CD4-positive, alpha-beta T cell treated with Interferon gamma for 1 hour (primary cell): ENCODE measurements at regions not wholly inside any gene's neighbourhood (a gene's known extent, or its start where the extent isn't known, plus 50 kb on each side); places are given as distances from the start of the nearest gene placed in this dataset.
A peak's percentile ranks its signal among the peaks of the same experiment; 100 is the strongest.
"Not testable (repeated sequence)": the region's sequence is repeated elsewhere in the genome, so short reads cannot be mapped to it uniquely, and the experiment has no call there.

ENCODE experiments used
- DNase-seq: peaks from one replicate; pipeline ENCODE4 v3.0.0-alpha.2; 2020

DNA sequence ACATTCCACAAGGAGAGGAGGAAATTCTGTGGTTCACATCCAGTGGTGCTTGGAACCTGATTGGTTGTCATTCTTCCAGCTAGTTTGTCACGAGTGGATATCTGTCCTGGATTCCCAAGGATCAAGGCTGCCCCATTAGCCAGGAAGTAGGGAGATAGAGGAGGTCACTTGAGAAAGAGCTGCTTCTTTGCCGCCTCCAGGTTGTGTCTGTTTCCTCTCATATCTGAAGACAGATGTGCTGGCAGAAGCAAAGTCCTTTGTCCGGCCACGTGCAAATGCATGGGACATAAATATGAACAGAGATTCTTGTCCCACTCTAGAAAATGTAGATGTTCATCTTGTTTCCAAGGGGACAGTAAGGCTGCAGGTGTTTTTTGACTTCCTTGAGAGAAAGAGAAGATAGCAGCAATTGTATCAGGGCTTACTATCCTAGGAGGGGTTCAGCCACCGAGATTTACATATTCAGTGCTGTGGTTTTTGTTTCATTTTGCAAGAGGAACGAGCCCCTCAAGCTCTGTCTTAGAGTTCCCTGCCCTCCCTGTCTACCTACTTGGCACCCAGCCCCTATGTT, 174.4 kb downstream of the RPIA start:
- DNase-seq: no peak

DNA sequence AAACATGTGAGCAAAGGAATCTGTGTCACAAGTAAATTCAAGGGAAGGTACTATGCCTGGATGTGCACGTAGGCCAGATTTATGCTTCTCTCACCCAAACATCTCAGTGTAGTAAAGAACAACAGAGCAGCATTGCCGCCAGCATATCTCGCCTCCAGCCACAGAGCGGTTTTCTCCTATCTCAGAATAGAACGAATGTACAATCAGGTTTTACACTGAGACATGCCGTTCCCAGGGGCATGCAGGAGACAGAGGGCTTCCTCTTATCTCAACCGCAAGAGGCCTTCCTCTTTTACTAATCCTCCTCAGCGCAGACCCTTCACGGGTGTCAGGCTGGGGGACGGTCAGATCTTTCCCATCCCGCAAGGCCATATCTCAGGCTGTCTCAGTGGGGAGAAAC, 175.3 kb downstream of the RPIA start:
- peak; percentile 29 for DNase-seq

DNA sequence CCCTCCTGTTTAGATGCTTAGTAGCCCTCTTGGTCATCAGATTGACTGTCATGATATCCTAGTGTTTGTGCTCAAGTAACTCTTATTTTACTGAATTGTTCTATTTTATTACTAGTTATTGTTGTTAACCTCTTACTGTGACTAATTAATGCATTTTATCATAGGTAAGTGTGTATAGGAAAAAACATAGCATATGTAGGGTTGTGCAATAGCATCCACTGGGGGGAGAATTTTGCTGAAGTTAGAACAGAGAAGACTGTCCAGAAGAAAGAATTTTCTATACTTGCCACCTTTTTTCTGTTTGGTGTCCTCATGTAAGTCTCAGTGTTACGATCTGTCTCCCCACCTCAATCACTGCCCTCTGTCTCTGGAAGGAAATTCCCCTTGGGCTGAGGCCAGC, 177.4 kb downstream of the RPIA start:
- no peak for DNase-seq

DNA sequence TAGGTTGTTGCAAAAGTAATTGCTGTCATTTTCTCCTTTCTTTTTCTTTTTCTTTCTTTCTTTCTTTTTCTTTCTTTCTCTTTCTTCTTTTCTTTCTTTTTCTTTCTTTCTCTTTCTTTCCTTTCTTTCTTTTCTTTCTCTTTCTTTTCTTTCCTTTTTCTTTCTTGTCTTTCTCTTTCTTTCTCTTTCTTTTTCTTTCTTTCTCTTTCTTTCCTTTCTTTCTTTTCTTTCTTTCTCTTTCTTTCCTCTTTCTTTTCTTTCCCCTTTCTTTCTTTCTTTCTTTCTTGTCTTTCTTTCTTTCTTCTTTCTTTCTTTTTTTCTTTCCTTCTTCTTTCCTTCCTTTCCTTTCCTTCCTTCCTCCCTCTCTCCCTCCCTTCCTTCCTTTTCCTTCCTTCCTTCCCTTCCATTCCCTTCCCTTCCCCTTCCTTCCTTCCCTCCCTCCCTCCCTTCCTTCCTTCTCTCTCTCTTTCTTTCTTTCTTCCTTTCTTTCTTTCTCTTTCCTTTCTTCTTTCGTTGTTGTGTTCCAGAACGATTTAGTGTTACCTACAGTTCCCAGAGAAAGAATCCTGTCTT, 178.9 kb downstream of the RPIA start:
- DNase-seq: no peak

DNA sequence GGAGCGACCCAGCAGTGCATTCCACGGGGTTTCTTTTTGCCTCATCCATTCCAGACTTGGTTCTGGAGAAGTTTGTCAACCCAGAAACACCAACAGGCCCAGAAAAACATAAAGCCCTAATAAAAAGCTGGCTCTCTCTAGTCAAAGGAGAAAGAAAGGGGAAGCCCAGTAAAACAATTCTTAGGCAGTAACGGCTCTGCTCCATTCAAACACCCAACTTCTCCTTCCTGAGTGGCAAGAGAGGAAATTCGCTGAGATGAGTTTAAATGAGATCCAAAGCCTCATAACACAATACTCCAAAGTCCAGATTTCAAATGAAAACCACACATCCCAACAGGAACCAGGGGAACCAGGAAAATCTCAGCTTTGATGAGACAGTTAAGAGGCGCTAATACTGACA, 179.9 kb downstream of the RPIA start:
- DNase-seq: no peak

DNA sequence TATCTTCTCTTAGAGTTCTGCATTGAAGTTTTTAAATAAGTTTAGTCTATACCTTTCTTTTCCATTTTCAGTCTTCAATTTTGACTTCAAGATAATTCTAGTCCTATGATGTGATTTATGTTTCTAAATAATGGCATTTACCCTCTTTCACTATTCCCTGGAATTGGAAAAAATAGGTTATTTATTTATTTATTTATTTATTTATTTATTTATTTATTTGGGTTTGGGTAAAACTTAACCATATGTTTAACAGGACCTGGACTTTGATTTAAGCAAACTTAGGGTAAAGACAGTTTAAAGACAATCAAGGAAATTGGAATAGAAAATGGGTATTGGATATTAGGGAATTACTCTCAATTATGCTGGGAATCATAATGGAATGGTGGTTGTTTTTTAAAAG, 182.1 kb downstream of the RPIA start:
- DNase-seq: no peak

DNA sequence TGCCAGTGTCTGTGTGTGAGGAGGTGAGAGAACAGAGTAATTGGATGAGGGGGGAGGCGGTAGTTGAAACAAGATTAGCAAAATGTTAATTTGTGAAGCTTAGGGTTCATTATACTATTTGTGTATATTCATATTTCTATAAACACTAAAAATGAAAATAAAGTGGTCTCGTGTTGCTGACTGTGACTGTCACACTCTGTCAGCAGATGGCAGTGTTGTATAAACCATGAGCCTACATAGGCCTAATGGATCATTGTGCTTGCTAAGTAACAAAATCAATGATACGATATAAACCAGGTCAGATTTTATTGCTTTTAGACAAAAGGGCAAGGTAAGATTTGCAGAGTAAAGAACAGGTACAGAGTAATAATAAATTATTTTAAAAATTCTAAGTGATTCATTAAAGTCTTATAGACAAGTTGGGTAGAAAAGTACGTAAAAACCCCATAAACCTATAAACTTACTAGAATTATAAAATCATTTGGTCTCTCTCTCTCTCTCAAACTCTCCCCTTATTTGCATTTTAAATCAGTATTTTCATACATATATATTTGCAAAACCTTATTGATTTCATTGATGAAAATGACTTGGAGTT, 182.7 kb downstream of the RPIA start:
- DNase-seq: peak; percentile 19

DNA sequence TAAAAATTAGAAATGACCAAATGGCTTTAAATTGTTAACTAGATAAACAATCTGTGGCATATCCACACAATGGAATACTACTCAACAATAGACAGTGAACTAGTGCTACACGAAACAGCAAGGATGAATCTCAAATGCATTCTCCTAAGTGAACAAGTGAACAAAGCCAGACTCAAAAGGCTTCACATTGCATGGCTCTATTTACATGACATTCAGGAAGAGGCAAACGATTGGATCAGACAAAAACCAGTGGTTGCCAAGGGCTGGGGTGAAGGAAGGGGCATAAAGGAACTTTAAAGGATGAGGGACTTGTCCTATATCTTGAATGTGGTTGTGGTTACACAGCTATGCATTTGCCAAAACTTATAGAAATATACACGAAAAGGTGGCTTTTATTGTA, 184.3 kb downstream of the RPIA start:
- DNase-seq: no peak

DNA sequence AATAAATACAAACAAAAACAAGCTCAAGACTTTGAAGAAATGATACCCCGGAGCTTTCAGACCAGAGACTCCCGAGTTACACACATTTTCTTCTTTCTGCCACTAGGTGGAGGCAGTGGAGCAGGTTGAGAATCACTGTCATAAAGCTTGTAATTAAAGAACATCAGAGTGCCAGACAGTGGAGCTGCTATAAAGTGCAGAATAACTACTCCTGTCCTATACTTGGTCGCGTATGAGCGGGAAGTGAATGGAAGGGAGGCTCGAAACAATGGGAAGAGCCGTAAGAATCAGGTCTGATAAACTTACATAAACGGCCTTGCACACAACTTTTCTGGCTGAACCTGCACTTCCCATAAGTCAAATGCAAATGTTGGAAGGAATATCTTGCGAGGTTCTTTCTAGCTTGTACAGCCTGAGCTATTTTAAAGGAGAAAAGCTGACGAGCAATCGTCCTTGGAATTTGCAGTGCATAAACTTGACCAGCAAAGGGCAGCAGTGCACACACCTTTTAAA, 189.0 kb downstream of the RPIA start:
- DNase-seq: peak; percentile 21

DNA sequence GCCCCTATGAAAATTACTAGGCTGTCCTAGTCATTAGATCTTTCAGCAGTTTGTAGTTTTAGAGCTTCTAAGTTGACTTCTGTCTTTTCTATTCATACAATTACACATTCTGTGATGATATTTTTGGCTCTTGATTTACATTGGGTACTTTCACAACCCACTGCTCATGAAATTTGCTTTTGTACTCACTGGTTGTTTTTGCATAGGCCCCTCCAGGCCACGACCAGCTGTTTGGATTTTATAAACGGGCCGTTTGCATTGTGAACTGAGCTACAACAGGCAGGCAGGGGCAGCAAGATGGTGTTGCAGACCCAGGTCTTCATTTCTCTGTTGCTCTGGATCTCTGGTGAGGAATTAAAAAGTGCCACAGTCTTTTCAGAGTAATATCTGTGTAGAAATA, 193.8 kb downstream of the RPIA start:
- DNase-seq: no peak

DNA sequence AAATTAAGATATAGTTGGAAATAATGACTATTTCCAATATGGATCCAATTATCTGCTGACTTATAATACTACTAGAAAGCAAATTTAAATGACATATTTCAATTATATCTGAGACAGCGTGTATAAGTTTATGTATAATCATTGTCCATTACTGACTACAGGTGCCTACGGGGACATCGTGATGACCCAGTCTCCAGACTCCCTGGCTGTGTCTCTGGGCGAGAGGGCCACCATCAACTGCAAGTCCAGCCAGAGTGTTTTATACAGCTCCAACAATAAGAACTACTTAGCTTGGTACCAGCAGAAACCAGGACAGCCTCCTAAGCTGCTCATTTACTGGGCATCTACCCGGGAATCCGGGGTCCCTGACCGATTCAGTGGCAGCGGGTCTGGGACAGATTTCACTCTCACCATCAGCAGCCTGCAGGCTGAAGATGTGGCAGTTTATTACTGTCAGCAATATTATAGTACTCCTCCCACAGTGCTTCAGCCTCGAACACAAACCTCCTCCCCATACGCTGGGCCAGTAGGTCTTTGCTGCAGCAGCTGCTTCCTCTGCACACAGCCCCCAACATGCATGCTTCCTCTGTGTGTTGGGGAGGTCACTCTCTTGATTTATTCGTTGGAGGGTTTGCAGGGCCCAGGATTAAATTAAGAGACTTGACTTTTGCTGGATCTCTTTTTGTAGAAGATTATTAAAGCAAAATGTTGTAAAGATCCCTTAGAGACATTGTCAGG, 194.4 kb downstream of the RPIA start:
- DNase-seq: no peak

DNA sequence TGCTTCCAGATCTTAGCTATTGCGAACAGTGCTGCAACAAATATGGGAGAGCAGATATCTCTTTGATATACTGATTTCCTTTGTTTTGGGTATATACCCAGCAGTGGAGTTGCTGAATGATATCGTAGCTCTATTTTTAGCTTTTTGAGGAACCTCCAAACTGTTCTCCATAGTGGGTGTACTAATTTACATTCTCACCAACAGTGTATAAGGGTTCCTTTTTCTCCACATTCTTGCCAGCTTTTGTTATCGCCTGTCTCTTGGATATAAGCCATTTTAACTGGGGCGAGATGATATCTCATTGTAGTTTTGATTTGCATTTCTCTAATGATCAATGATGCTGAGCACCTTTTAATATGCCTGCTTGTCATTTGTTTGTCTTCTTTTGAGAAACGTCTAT, 196.0 kb downstream of the RPIA start:
- not testable (repeated sequence) for DNase-seq

DNA sequence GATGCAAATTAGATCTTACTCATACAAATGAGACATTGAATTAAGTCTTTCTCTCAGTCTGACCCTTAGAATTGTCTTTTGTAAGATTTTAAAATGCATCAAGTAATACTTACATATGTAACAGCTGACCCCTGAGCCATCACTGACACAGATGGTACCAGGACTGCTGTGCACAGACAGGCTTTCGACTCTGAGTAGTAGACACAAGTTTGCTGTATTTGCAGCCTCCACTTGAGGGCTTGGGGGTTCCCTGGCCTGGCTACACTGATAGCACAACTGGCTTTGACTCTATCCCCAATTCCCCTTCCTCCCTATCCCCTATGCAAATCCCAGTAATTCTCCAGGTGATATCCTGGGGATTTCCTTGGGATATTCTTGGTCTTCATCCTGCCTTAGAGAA, 200.7 kb downstream of the RPIA start:
- no peak for DNase-seq

DNA sequence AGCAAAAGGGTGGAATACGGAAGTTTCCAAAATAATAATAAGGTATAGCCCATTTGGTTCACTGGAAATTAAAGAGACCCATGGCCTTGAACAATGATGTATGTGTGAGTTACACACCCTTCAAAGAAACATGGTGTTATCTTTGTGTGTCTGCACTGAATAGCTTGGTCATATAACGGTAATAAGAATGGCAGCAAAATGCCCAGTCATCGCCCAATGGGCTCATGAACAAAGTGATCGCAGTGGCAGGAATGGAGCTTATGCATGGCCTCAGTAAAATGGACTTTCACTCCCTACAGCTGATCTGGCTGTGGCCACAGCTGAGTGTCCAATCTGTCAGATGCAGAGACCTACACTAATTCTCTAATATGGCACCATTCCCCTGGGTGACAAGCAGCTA, 201.3 kb downstream of the RPIA start:
- no peak for DNase-seq

DNA sequence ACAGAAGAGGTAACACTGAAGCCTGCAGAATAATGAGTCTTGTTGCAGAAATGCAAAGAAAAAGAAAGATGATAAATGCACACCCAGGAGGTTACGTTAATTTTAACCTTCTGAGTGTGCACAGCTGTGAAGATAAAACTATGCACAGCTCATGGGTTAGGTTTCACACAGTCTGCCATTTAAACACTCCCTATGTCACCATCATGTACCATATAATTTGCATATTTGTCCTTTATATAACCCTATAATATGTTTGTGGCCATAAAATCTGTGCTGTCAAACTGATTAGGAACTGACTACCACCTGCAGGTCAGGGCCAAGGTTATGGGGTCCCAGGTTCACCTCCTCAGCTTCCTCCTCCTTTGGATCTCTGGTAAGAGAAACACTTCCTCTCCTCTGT, 205.5 kb downstream of the RPIA start:
- DNase-seq: no peak

DNA sequence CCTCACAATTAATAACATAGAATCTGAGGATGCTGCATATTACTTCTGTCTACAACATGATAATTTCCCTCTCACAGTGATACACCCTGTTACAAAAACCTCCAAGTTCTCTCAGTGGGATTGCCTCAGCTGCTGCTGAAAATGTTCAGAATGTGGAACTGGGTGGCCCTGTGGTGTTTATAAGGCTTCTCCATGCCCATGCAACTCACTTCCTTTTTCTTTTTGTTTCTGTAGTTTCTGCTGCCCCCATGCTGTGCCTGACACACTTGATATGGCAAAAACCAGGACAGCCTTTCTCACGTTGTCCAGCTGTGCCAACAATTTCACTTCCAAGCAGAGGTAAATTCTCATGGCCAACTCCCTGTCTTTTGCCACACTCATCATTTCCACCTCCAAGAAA, 206.2 kb downstream of the RPIA start:
- no peak for DNase-seq

DNA sequence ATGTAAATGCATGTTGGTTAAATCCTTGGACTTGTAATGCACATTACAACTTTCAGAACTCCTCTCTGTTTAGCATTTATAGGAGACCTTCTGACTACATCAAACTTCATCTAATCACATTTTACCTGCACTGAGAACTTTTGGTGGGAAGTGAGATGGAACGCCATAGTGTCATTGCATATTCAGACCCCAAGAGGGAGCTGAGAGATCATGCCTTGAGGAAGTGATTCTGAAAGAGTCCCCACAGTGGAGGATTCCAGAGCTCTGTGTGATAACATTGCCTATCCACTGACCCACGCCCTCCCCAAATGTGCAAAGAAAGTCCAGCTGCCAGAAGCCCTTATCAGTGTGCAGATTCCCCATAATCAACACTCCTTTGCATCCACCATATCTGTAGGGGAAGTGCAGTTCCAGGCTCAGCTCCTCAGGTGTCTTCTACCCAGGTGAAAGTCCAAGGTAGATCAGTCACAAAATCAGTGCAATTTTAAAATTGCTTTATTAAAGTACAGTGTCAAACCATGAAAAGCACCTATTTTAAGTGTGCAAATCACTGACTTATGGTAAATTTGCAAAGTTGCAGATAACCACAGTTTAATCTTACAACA, 212.4 kb downstream of the RPIA start:
- DNase-seq: no peak

DNA sequence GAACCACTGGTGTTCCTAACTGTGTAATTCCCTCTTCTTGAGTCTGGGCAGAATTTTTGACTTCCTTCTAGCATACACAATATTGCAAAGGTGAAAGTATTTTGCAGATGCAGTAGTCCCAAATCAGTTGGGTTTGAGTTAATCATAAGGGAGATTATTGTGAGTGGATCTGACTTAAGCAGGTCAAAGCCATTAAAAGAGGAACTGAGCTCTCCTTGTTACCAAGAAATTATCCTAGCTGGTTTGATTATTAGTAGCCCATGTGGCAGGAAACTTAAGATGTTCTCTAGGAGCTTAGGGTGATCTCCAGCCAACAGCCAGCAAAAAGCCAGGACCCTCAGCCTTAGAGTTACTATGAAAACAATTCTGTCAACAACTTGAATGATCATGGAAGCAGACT, 221.8 kb downstream of the RPIA start:
- DNase-seq: no peak

DNA sequence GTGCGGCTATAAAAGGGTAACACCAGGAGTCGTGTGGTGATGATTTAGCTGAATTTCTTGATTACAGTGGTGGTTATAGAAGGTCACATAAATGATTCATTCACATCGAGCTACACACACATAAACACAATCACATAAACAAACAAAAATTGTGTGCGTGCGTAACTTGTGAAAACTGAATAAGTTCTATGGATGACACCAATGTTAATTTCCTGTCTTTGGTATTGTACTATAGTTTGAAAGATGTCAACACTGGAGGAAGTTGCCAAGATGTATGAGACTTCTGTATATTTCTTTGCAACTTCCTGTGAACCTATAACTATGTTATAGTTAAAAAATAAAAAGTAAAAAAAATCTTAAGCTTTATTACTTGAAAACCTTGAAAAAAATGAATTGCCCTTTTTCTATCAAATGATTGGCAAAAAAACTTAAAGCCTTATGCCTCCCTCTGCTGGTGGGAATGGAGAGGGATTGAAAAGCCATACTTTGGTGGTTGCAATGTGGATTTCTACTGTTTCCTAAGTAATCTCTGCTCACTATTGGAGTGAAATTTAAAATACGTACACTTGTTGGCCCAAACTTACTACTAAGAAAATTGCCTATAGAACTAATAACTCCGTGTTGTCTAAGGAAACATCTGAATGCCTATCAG, 227.7 kb downstream of the RPIA start:
- no peak for DNase-seq

DNA sequence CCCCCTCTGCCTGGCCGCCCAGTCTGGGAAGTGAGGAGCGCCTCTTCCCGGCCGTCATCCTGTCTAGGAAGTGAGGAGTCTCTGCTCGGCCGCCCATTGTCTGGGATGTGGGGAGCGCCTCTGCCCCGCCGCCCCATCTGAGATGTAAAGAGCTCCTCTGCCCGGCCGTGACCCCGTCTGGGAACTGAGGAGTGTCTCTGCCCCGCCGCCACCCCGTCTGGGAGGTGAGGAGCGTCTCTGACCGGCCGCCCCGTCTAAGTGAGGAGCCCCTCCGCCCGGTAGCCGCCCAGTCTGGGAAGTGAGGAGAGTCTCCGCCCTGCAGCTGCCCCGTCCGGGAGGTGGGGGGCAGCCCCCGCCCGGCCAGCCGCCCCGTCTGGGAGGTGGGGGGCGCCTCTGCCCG, 228.9 kb downstream of the RPIA start:
- DNase-seq: not testable (repeated sequence)

DNA sequence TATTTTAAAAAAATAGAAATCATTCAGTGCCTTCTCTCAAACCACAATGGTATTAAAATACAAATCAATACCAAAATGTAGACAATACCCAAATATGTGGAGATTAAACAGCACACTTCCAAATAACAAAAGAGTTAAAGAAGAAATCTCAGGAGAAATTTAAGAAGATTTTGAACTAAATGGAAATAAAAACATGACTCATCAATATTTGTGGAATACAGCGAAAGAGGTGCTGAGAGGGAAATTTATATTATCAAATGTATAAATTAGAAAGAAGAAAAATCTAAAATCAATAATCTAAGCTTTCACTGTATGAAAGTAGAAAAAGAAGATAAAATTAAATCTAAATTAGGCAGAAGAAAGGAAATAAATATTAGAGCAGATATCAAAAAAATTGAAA, 233.1 kb downstream of the RPIA start:
- no peak for DNase-seq

DNA sequence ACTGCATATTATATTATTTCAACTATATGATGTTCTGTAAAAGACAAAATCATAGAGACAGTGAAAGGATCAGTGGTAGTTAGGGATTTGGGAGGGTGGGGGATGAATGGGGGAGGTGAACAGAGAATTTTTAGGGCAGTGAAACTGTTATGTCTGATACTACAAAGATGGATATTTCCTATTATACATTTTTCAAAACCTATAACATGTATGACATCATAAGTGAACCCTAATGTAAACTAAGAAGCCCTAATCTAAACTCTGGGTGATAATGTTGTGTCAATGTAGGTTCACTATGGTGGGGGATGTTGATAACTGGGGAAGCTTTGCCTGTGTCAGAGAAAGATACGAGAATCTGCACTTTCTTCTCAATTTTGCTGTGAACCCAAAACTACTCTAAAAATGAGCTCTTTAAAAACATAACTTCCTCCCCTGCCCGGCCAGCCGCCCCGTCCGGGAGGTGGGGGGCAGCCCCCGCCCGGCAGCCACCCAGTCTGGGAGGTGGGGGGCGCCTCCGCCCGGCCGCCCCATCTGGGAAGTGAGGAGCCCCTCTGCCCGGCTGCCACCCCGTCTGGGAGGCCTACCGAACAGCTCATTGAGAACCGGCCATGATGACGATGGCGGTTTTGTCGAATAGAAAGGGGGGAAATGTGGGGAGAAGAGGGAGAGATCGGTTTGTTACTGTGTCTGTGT, 234.4 kb downstream of the RPIA start:
- DNase-seq: no peak

DNA sequence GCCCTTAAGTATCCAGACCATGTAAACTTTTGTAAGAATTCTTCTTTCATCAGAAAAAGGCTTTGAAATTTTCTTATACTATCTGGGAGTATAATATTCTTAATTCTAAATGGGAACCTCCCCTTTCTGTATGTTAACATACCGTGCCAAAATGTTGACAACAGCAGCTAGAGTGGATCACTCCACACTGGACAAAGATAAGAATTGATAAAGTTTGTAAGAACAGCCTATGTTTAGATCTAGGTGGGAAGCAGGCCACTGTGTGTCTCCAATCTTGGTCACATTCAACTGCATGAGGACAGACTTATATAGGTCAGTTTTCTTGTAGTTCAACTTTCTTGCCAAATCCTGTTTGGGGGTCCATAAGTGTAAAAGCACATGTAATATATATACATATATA, 235.7 kb downstream of the RPIA start:
- no peak for DNase-seq
